Stimulated activated CD4-positive, alpha-beta T cell treated with anti-CD3 and anti-CD28 coated beads, Interleukin-4, amount 100 ng/mL, for 24 hours (primary cell): ENCODE measurements at regions not wholly inside any gene's neighbourhood (a gene's known extent, or its start where the extent isn't known, plus 50 kb on each side); places are given as distances from the start of the nearest gene placed in this dataset.
"Not testable (repeated sequence)": the region's sequence is repeated elsewhere in the genome, so short reads cannot be mapped to it uniquely, and the experiment has no call there.

Experiments
- DNase-seq: peaks from one replicate; pipeline ENCODE4 v3.0.0-alpha.2; 2020

DNA sequence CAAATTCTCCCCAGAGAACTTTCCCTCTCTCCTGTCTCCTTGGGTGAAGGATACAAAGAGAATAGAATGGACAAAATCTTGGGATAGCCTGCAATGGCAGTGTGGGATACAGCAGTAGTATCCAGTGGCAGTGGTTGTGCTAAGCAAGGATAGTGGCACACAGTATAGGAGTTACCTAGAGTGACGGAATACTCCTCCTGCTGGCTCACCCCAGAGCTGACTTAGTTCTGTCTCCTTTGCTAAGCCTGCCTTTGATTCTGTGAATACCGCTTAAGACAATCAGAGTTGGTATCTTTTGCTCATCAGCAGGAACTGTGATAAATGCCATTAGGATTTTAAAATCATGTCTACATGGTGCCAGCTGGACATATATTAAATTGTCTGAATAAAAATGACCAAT lies 404.3 kb downstream of the JRKL start:
- DNase-seq = no peak

DNA sequence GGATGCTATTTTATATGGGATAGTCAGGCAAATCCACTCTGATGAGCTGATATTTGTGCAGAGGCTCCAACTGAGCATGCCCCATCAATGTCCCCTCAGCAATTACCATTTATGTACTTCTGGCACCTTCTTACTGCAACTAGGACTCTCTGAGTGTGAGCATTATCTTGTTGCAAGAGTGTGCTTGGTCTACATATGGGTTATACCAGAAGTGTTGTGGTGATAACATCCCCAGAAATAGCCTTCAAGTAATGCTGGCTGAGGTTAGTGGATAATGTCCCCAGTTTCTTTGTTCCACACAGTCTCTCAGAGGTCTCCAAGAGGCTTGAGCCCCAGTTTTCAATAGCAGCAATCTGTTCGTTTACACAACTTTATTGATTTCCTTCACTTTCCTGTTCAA lies 408.6 kb downstream of the JRKL start:
- no peak for DNase-seq

DNA sequence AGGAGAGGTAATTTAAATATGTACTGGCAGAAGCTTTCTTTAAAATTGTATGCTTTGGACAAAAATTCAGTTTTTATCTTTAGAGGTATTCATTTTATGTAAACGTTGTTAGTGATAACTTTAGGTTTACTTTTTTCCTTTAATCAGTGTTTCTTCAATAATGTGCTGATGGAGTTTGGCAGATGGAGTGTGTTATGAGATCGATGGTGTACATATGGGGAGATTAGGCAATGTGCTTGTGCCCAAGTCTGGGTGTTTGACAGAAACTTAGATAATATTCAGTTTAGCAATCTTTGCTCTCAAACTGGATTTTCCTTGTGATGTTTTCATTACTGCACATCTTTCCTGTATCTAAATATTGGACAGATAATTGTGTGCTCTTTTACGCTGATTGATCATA lies 425.4 kb downstream of the JRKL start:
- no peak for DNase-seq

DNA sequence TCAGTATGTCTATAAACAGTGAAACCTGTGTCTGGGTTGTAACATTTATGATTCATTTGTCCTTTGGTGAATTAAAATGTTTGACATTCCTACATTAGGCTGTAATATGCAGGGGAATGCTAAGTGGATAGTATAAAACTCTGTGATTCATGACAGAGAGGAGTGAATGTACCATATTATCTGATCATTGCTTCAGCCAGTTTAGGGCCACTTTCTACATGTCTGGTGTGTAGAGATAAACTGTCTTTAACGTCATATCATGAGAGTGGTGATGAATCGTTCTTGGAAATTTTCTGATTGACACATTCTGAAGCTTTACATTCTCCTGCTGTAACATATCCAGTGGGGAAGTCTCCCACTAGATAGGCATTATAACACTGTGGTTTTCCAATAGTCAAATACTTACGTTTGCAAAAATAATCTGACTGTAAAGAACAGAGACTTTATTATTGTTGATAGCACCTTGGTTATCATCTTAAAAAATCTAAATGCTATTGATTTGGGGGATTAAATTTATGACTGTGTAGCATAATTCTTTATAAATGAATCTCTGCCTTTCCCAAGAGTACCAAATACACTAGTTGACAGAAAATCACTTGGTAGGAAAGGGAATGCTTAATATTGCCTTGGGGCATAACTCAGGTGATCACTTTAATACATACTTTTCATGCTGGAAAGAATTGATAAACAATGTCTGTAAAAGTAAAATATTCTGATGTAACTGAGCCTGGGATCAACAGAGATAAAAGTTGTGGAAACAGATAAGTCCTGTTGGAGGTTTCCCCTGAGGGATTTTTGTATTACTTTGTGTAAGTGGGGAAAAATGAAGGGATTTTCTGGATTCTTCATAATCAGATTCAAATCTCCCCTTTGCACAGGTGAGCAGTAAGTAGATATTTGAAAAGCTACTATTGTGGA lies 427.9 kb downstream of the JRKL start:
- DNase-seq = no peak

DNA sequence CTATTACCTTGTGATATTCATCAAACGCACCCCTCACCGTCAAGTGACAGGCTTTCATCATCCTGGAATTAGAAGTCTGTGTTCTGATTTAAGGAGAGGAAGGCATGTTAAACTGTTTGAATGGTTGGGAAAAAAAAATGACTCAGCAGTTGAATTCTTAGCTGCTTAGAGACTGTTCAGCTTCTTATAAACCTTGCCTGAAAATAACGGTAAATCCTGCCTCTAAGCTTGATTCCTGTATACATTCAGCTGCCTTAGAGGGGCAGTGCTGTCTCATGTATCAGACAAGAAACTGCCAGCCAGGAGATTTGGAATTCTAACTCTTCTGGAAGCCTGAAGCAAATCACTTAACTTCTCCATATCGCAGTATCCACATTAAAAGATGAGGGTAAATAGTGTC lies 437.4 kb downstream of the JRKL start:
- no peak for DNase-seq

DNA sequence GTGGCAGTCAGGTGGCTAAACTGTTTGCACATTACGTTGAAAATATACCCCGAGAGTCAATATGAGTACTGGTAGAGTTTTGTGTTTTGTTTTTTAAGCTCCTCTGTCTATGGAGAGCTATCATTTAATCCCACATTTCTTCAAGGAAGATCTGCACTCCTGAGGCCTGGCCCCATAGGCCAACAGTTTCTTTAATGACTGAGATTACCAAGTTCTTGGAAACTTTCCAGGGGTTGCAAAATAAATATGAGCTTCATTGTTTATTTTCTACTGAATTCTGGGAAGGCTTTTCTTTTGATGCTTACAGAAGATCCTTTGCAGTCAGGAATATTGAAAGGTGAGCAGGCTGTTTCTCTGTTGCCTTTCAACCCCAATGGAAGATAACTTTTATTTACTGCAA lies 452.0 kb downstream of the JRKL start:
- no peak for DNase-seq

DNA sequence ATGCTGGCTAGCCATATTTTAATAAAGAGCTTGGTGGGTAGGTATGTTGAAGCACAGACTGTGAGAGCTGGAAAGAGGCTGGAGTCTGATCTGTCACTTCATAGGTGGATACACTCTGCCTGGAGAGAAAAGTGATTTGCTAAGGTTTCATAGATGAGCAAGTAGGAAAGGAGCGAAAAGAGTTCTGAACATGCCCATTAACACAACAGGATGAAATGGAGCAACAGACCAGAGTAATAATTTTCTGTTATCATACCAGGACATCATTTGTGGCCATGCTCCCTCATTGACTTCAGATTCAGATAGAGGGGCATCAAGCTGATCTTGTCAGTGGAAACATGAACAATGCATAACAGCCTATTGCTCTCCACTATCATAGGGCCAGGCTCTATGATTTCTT lies 452.9 kb downstream of the JRKL start:
- DNase-seq = no peak

DNA sequence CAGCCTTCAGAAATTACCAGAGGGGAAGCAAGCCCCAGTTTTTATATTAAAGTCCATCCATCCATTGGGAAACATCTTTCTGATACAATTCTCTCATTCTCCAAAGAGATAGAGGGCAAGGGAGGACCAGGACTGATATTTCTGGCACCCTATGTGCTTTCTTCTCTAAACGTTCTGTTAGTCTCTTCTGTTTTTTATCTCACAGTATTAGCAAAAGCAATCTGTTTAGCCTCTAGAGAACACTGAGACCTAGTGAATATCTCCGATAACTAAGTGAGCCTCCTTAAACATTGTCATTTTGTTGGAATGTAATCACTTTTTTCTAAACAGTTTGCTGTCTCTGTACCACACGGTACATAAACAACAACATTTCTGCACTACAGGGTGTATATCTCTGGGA lies 464.6 kb downstream of the JRKL start:
- DNase-seq = no peak

DNA sequence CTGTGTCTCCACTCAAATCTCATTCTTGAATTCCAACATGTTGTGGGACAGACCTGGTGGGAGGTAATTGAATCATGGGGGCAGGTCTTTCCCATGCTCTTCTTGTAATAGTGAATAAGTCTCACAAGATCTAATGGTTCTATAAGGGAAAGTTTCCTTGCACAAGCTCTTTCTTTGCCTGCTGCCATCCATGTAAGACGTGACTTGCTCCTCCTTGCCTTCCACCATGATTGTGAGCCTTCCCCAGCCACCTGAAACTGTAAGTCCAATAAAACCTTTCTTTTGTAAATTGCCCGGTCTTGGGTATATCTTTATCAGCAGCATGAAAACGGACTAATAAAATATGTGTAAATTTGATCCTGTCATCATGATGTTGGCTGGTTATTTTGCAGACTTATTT lies 471.9 kb downstream of the JRKL start:
- not testable (repeated sequence) for DNase-seq

DNA sequence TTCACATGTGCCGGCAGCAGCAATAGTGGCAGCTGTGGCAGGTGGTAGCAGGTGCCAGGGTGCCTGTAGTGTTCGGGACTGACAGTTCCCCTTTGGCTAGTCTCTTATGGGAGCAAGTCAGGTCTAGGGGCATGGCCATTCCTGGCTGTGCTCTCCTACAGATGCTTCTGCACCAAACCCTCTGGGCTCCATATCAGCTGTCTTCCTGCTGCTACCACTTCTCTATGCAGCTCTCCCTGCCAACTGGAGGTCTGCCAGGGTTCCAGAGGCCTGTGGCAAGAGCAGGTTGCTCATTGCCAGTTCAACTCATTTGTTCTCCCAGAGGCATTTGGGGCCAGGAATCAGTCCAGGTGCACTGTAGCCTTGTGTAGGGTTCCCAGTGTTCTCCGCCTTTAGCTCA lies 473.7 kb downstream of the JRKL start:
- DNase-seq = no peak

DNA sequence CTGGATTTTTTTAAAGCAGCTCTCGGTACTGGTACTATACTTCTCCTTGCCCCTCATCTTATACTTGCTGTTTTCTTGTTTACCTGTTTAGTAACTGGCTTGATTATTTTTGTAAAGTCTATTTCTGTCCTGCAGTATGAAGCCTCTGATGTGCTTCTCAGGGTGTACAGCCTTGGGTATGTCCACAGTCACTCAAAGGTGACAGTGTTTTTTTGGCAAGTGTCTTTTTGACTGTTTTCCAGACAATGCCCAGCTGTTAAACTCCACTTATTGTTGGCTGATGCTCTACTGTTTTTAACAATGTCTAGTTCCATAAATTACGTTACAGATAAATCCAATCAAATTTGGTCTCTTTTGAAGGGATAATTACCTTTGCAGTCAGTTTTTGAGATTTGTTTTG lies 475.2 kb downstream of the JRKL start:
- DNase-seq = no peak

DNA sequence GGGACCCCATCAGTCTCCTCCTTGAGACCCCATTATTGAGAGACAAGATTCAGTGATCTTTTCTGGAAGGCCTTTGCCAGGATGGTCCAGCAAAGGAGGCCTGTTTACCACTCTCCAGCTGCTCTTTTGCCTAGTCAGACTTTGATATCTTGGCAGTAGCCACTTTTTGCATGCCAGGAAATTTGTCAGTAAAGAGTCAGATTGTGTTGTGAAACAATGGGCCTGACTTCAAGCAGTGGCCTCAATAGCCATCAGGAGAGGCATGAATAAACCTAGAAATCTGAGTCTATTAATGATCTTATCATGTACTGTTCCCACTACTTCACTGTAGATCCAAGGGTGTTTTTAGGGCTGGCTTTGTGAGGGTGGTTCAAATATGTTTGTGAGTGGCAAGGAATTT lies 479.4 kb downstream of the JRKL start:
- no peak for DNase-seq

DNA sequence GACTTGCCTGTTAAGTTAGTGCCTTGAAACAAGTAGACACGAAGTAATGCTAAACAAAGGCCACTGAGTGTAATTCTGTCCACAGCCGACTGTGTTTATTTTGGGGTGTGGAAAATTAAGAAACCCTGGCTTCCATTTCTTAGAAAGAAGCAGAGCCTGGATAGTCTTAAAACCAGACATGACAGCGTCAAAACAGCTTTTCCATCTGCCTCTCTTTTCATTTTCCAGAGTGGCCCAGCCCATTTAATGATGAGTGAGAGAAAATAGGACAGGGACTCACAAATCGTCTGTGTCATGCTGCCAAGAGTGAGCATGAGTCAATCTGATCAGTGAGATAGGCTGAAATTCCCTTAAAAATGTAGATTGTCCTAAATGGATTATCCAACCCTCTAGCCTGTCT lies 485.9 kb downstream of the JRKL start:
- DNase-seq = no peak

DNA sequence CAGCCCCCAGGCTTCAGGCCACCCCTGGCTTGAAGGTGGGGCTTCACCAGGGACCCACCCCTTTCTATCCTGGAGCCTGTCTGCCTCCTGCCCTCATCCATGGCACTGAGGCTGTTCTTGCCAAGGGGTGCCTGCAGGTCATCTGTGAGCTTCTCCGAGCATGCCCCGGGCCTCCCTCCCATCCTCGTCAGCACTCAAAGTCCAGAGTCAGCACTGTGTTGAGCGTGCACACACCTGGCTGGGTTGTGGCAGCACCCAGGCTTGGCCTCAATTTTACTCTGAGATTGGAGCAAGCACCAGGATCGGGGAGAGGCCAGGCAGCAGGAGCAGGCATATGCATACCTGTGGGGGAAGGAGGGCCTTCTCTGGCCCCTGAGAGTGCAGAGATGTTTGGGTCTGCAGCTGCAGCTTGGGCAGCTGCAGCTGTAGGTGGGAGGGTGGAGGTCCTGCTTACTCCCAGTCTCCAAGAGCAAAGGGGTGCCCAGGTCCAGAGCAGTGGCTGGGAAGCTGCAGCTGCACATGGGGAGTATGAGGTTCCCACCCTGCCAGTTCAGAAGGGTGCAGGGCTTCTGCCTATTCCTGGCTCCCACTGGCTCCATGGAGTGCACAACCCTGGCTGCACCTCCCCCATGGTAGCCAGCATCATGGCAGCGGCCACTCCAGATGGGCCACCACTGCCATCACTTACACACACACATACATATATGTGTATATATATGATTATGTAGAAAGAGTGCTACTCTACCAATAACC lies 488.7 kb downstream of the JRKL start:
- no peak for DNase-seq

DNA sequence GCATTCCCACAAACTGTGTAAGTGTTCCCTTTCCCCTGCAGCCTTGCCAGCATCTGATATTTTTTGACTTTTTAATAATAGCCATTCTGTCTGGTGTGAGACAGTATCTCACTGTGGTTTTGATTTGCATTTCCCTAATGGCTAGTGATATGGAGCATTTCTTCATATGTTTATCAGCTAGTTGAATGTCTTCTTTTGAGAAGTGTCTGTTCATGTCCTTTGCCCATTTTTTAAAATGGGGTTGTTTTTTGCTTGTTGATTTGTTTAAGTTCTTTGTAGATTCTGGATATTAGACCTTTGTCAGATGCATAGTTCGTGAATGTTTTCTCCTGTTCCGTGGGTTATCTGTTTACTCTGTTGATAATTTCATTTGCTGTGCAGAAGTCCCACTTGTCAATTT lies 492.8 kb downstream of the JRKL start:
- not testable (repeated sequence) for DNase-seq

DNA sequence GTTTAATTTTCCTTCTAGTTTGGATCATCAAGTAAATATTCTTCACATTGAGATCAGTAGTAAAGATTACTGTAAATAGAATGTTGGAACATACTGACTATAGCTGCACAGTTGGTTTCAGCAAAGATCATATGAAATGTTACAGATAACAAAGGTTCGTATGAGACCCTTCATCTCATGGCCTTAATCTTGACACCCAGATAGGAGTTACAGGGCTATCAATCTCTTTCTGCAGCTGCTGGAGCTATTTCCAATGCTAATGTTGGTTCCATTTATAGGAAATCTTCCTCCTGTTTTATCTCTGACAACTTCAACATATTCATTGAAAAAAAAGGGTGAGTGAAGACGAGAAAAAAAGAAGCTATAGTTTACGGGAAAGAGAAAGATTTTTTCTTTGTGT lies 495.6 kb downstream of the JRKL start:
- DNase-seq = no peak

DNA sequence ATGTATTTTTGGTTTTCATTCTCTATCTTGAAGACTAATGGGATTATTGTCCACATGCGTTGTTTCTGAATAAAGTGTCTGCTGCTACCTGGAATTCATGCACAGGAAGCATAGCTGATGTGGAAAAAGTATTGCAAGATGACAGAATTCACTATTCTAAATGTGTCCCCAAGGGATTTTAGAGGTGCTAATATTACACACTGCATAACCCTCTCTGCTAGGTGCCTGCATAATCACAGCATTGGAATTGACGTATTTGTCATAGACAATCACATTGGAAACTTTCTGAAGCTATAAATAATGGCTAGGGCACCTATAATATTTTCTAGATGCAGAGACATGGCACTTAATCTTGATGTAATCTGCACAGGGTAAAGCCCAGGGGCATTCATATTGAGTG lies 496.1 kb downstream of the JRKL start:
- no peak for DNase-seq

DNA sequence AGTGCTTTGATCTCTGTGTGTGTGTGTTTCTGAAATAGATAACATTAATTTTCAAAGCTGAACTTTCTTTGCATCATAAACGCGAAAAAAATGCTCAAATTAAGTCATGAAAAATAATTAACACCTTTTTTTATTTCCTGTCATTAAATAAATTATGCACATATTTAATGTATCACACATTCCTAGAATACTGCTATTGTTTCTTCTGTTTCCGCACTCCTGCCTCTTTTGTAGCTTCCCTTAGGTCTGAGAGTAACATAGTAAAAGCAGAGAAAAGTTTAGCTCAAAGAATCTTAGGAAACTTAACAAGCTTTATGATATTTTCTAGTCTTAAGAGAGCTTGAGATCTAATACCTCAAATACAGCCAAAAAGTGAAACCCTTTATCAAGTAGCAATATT lies 504.2 kb downstream of the JRKL start:
- no peak for DNase-seq

DNA sequence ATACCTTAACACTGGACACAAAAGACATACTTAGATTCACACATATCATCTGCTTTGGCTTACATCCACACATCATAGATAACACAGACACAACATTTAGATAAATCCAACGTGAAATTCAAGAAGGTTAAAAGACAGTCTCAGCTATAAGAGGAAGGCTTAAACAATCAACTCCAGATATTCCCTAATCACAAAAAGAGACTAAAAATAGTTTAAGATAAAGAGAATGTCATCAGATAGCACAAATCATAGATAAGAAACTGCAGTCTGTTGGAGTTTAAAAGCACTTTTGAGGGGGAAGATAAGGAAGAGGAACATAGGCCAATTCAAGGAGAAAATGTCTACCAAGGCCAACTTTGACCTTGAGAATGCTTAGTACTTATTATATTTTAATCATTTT lies 504.8 kb downstream of the JRKL start:
- DNase-seq = no peak

DNA sequence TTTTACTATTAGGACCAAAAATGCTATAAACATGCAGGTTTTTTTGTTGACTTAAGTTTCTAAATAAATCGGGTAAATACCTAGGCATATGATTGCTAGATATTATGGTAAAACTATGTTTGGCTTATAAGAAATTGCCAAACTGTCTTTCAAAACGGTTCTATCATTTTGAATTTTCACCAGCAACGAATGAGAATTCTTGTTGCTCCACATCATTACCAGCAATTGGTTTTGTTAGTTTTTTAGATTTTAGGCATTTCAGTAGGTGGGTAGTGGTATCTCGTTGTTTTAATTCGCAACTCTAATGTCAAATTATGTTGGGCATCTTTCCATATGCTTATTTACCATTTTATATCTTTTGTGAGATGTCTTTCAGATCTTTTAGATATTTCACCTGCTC lies 510.2 kb downstream of the JRKL start:
- DNase-seq = no peak

DNA sequence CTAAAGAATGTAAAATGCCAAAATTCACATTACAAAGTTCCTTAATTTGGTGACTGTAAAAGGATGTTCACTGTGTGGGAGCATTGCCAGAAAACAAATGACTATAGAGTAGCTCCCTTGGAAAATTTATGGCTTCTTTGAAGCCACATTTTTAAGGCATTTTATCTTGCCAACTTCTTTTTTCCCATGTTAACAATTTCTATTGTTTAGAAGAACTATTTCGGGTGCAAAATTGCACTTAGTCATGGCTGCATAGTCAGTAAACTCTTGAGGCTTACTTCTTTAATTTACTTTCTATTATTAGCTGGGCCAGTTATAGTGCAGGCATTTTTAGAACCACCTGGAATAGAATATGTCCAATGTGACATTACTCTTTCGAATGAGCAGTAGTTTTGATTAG lies 515.3 kb downstream of the JRKL start:
- DNase-seq = no peak

DNA sequence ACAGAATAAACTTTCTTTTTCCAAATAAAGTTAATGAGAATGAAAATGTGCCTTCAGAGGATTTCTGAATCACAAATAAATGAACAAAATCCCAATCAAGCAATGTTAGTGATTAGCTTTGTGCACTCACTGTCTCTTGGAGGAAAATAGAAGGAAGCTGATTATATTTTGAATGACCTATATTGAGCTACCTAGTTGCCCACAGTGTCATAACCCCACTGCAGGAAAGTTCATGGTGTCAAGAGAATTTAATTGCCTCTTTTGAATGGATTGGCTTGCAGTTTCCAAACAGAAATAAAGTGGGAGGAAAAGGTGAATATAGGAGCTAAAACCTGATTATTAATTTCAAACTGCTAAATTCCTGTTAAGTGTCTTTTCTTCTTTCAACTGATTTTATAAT lies 515.9 kb downstream of the JRKL start:
- DNase-seq = no peak

DNA sequence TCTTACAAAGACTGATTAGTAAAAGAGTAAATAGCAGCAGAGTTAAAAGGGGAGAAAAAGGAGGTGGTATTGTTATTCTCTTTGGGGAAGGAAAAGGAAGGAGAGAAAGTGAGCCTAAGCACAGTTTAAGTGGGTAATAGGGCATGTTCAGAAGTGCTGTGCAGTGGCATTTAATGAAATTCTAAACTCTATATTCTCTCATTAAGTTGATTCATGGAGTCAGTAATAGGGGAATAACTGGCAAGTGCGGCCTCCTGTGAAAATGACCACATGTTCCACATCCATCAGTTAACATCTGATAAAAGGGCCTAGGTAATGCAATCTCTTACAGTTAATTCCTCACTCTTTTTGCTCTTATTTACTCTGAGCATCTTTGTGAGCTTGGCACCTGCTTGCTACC lies 516.7 kb downstream of the JRKL start:
- no peak for DNase-seq

DNA sequence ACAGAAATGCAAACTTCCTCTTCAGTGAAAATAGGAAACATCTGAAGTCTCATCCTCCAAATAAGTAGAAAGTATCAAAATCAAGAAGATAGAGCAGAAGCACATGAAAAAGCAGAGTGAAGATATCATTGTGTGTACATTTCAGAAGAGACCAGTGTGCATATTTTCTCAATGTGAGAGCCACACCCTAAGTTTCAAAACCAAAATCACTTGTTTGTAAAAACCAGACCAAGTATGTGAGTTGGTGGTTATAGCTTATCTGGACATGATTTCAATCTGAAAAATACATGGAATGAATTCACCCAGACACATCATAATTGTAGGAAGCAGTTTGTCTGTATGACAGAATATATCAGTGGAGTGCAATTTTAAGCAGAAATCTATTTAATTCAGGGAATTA lies 536.0 kb downstream of the JRKL start:
- DNase-seq = no peak

DNA sequence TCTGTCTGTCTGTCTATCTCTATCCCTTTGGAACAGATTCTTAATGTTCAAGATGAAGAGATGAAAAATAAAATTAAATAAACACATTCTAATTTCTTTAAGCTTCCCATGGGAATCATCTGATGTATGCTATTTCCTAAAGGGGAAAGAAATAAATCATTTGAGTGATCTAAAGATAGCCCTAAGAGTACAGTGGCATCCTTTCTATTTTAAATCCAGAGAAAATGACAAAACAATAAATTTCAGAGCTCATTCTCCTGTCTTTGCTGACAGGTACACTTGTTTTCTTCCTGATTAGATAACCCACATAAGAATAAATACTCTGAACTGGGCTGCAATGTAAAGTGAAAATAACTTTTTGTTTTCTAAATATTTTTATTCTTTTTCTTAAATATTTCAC lies 550.4 kb downstream of the JRKL start:
- no peak for DNase-seq
